ENCODE measurements at regions not wholly inside any gene's neighbourhood (a gene's known extent, or its start where the extent isn't known, plus 50 kb on each side); places are given as distances from the start of the nearest gene placed in this dataset.
"Not testable (repeated sequence)": the region's sequence is repeated elsewhere in the genome, so short reads cannot be mapped to it uniquely, and the experiment has no call there.

DNA sequence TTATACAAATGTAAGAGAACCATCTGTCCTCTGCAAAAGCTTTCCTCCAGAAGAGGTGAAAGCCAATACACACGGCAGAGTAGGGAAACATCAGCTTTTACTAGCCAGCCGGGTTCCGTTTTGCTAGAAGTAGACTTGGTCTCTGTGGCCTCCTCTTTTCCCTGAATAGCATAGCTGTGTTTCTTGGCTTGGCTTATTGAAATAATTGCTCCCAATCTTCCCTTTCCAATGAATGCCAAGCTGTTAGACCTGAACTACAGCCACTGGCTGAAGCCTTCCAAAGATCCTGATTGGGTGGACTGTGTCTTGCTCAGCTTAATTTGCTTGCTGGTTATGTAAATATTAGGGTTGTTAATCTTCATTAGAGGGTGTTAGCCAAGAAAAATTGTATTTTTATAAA, 157.8 kb upstream of the ROPN1 start:
- H3K23me2 ChIP-seq (ENCODE audit: low read depth, low read length): no peaks in the 10 kb centered on the region
- H3K79me1 ChIP-seq (ENCODE audit: low read depth, low read length): no peaks in the 10 kb centered on the region
- no peak overlapping the region for H4K5ac ChIP-seq (ENCODE audit: insufficient read length, low read depth, low read length)
- ChIA-PET POLR2A (ENCODE audit: partially characterized antibody) (interaction anchor here (1.6 kb wide), 1 partner anchor 8 kb away, joined by 7 read pairs; no protein-coding TSS in a partner anchor), CTCF (ENCODE audit: partially characterized antibody) (interaction anchor here (1.2 to 1.9 kb wide), 4 partner anchors 10 to 117 kb away, joined by 3 to 5 read pairs (median 4); partner anchors contain the start of gene KALRN)
- H2BK12ac ChIP-seq (ENCODE audit: low read depth, low read length): no peak overlapping the region
- no peaks in the 10 kb centered on the region for H3K4me1 ChIP-seq (replicated peaks in 1 of 4; ENCODE audit: control insufficient read depth in 3 of 4, insufficient read depth in 4 of 4, low read length in 3 of 4)
- H3K14ac ChIP-seq (ENCODE audit: insufficient read length): no peak overlapping the region
- no peak overlapping the region for H2AFZ ChIP-seq (ENCODE audit: low read length)
- no peak overlapping the region for H2AK5ac ChIP-seq (ENCODE audit: low read depth, low read length)
- no peak for TF ChIP-seq SIX5 (IDR thresholded peaks at IDR 0.05; ENCODE audit: low read depth, low read length)
- no peak for TF ChIP-seq EZH2 (IDR thresholded peaks at IDR 0.05; ENCODE audit: low read depth, low read length, severe bottlenecking)
- H4K8ac ChIP-seq (ENCODE audit: extremely low read depth, insufficient read depth, low read length): no peak overlapping the region
- no peak overlapping the region for H3K4me3 ChIP-seq (ENCODE audit: extremely low read depth in 1 of 4, insufficient read depth in 2 of 4, low read depth in 3 of 4, low read length in 4 of 4)
- no peak overlapping the region for H3K23ac ChIP-seq (ENCODE audit: insufficient read length)
- H3K27ac ChIP-seq (ENCODE audit: low read depth, low read length): no peak overlapping the region
- no peaks in the 10 kb centered on the region for H3K79me2 ChIP-seq (ENCODE audit: control insufficient read depth in 1 of 2, insufficient read depth in 2 of 2, low read length in 2 of 2)
- H3K4me2 ChIP-seq (ENCODE audit: insufficient read depth in 1 of 2, low read depth in 2 of 2, low read length in 2 of 2): no peak overlapping the region
- H2BK15ac ChIP-seq (ENCODE audit: low read length): no peak overlapping the region
- H2BK5ac ChIP-seq (ENCODE audit: low read depth, low read length): no peak overlapping the region
- H3K9me3 ChIP-seq (ENCODE audit: insufficient read depth in 2 of 2, low read depth in 1 of 2, low read length in 1 of 2): no peaks in the 10 kb centered on the region
- H3K36me3 ChIP-seq (ENCODE audit: control insufficient read depth in 2 of 4, insufficient read depth in 4 of 4, low read length in 3 of 4): no peaks in the 10 kb centered on the region
- H4K91ac ChIP-seq (replicated peaks; ENCODE audit: insufficient read length, low read length): no peak overlapping the region
- no peak overlapping the region for H3K4ac ChIP-seq (replicated peaks; ENCODE audit: insufficient read length, low read depth, low read length)
- no peak overlapping the region for H3K56ac ChIP-seq (replicated peaks; ENCODE audit: insufficient read length, low read depth, low read length)
- H2BK20ac ChIP-seq (ENCODE audit: low read length): no peak overlapping the region
- H3K27me3 ChIP-seq (replicated peaks in 1 of 4; ENCODE audit: control insufficient read depth in 3 of 4, extremely low read depth in 1 of 4, insufficient read depth in 3 of 4, low read length in 3 of 4): no peaks in the 10 kb centered on the region
- no peaks in the 10 kb centered on the region for H4K20me1 ChIP-seq (replicated peaks in 1 of 2; ENCODE audit: control insufficient read depth in 1 of 2, insufficient read depth in 2 of 2, low read length in 2 of 2)
- no peak overlapping the region for H2BK120ac ChIP-seq (replicated peaks; ENCODE audit: low read depth, low read length)
- no peak for FAIRE-seq
- H3K18ac ChIP-seq (ENCODE audit: extremely low read depth, low read length): no peak overlapping the region
- WGBS, 2 experiments (ENCODE audit: extremely low coverage in 1 of 2, insufficient coverage in 1 of 2, insufficient read length in 1 of 2, insufficient replicate concordance in 2 of 2, low coverage in 1 of 2, low lambda C conversion rate in 2 of 2, missing lambda C conversion rate in 1 of 2): 96% methylated on average over 3 of the region's 3 CpGs; no CpG with 5 or more reads in 1 of the 2 experiments
- no peak overlapping the region for H3K9ac ChIP-seq (replicated peaks in 1 of 4; ENCODE audit: extremely low read depth in 1 of 4, low read depth in 3 of 4, low read length in 3 of 4)
- DNase-seq (ENCODE audit: low read depth in 1 of 2, low spot score in 2 of 2): no peak

DNA sequence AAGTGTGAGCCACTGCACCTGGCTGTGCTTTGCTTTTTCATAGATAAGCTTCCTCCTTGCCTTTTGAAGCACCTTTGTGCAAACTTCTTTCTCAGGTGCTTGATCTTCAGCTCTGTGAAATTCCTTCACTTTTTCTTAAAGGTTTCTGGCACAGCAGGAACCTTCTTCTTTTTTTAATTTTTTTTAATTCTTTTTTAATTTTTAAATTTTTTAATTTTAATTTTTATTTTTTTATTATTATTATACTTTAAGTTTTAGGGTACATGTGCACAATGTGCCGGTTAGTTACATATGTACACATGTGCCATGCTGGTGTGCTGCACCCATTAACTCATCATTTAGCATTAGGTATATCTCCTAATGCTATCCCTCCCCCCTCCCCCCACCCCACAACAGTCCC, 161.0 kb upstream of the ROPN1 start:
- H3K4me3 ChIP-seq (ENCODE audit: extremely low read depth in 1 of 4, insufficient read depth in 2 of 4, low read depth in 3 of 4, low read length in 4 of 4); H2AFZ ChIP-seq (ENCODE audit: low read length); POLR2A ChIA-PET (ENCODE audit: partially characterized antibody): not testable (repeated sequence)

More for the DNA sequence above, 161.0 kb upstream of the ROPN1 start:
- H4K91ac ChIP-seq (replicated peaks; ENCODE audit: insufficient read length, low read length); H4K20me1 ChIP-seq (replicated peaks in 1 of 2; ENCODE audit: control insufficient read depth in 1 of 2, insufficient read depth in 2 of 2, low read length in 2 of 2); H3K14ac ChIP-seq (ENCODE audit: insufficient read length); H2AK5ac ChIP-seq (ENCODE audit: low read depth, low read length); H3K23ac ChIP-seq (ENCODE audit: insufficient read length); H2BK20ac ChIP-seq (ENCODE audit: low read length); H3K4me1 ChIP-seq (replicated peaks in 1 of 4; ENCODE audit: control insufficient read depth in 3 of 4, insufficient read depth in 4 of 4, low read length in 3 of 4); H3K23me2 ChIP-seq (ENCODE audit: low read depth, low read length); H3K4me2 ChIP-seq (ENCODE audit: insufficient read depth in 1 of 2, low read depth in 2 of 2, low read length in 2 of 2); H3K36me3 ChIP-seq (ENCODE audit: control insufficient read depth in 2 of 4, insufficient read depth in 4 of 4, low read length in 3 of 4); H3K79me2 ChIP-seq (ENCODE audit: control insufficient read depth in 1 of 2, insufficient read depth in 2 of 2, low read length in 2 of 2); H3K56ac ChIP-seq (replicated peaks; ENCODE audit: insufficient read length, low read depth, low read length); FAIRE-seq; H4K5ac ChIP-seq (ENCODE audit: insufficient read length, low read depth, low read length); H3K27me3 ChIP-seq (replicated peaks in 1 of 4; ENCODE audit: control insufficient read depth in 3 of 4, extremely low read depth in 1 of 4, insufficient read depth in 3 of 4, low read length in 3 of 4); H2BK15ac ChIP-seq (ENCODE audit: low read length); DNase-seq (ENCODE audit: low read depth in 1 of 2, low spot score in 2 of 2); CTCF ChIA-PET (ENCODE audit: partially characterized antibody); H3K9me3 ChIP-seq (ENCODE audit: insufficient read depth in 2 of 2, low read depth in 1 of 2, low read length in 1 of 2); H3K18ac ChIP-seq (ENCODE audit: extremely low read depth, low read length); H4K8ac ChIP-seq (ENCODE audit: extremely low read depth, insufficient read depth, low read length); H2BK12ac ChIP-seq (ENCODE audit: low read depth, low read length); H3K9ac ChIP-seq (replicated peaks in 1 of 4; ENCODE audit: extremely low read depth in 1 of 4, low read depth in 3 of 4, low read length in 3 of 4); H3K27ac ChIP-seq (ENCODE audit: low read depth, low read length); H2BK5ac ChIP-seq (ENCODE audit: low read depth, low read length); H3K4ac ChIP-seq (replicated peaks; ENCODE audit: insufficient read length, low read depth, low read length); H2BK120ac ChIP-seq (replicated peaks; ENCODE audit: low read depth, low read length); H3K79me1 ChIP-seq (ENCODE audit: low read depth, low read length): not testable (repeated sequence)
- WGBS, 2 experiments (ENCODE audit: extremely low coverage in 1 of 2, insufficient coverage in 1 of 2, insufficient read length in 1 of 2, insufficient replicate concordance in 2 of 2, low coverage in 1 of 2, low lambda C conversion rate in 2 of 2, missing lambda C conversion rate in 1 of 2): 93% methylated on average over 1 of the region's 1 CpG; no CpG with 5 or more reads in 1 of the 2 experiments
